ENCODE measurements at regions not wholly inside any gene's neighbourhood (a gene's known extent, or its start where the extent isn't known, plus 50 kb on each side); places are given as distances from the start of the nearest gene placed in this dataset.

DNA sequence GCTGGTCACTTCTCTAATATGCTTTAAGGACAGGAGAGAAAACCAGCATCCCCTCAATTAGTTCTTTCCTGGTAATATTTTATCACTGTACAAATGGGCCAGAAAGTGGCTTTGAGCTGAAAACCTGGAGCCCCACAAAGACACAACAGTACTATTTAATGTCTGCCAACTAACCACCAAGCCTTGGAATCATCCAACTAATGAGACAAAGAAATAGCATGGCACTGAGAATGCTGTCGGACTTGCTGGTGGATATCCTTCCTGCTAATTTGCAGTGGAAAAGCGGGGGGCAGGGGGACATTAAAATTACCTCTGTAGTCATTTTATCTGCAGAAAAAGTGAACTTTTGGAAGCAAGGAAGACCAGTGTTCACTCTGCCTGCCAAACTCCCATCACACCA lies 288.5 kb downstream of the KBTBD8 start:
- H3K4me3 Mint-ChIP-seq = no peak overlapping the region
- no peak for ATAC-seq

DNA sequence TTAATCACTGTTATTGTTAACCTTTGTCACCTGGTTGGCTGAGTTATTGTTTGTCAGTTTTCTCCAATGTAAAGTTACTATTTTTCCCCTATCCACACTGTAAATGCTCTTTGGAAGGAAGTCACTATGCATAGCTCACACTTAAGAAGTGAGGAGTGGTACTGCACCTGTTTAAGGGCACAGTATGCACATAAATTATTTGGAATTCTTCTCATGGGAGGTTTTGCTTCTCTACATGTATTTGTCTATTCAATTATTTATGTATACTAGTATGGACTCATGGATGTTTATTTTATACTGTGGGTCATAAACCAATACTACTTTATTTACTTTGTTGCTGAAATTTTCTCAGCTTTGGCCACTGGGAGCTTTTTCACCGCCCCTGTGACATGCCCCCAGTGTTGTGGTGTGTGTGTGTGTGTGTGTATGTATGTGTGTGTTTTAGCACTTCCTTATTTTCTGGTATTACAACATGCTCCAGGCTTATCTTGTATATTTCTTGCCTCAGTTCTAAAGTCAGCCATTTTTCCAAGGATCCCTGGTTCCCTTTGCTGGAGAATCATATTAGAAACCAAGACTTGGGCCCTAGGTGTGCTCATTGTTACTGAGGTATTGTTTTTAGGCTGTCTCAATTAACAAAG lies 290.5 kb downstream of the KBTBD8 start:
- H3K36me3 Mint-ChIP-seq (ENCODE audit: insufficient read depth) = no peaks in the 10 kb centered on the region
- H3K9me3 Mint-ChIP-seq = no peaks in the 10 kb centered on the region
- H3K4me1 Mint-ChIP-seq (ENCODE audit: low read depth) = no peaks in the 10 kb centered on the region
- no peaks in the 10 kb centered on the region for H3K27me3 Mint-ChIP-seq (ENCODE audit: low read depth)
- no peak for ATAC-seq
- no peak for DNase-seq
- no peak overlapping the region for H3K4me3 Mint-ChIP-seq

More for the DNA sequence above, 288.5 kb downstream of the KBTBD8 start:
- Mint-ChIP-seq H3K27me3 (ENCODE audit: low read depth) (no peaks in the 10 kb centered on the region), H3K36me3 (ENCODE audit: insufficient read depth) (no peaks in the 10 kb centered on the region), H3K4me1 (ENCODE audit: low read depth) (no peaks in the 10 kb centered on the region), H3K9me3 (peaks cover 5% of the 10 kb centered on the region)
- no peak for DNase-seq

DNA sequence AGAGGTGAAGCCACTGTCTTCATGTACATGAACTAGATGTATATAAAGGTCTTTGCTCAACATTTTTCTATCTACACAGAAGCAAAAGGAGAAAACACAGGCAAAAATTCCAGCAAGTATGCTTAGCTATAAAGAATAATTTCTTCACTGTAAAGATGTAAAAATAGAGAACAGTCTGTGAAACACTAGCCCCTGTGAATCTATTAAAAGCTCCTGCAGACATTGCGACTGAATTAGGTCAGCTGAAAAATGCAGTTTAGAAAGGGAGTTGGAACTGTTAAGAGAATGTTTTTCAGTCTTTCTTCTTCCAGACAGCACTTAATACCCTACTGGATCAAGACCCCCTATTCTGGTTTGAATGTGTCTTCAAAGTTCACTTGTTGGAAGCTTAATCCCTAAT lies 291.5 kb downstream of the KBTBD8 start:
- ATAC-seq (no peak), DNase-seq (no peak)
- Mint-ChIP-seq H3K27me3 (ENCODE audit: low read depth) (no peaks in the 10 kb centered on the region), H3K36me3 (ENCODE audit: insufficient read depth) (no peaks in the 10 kb centered on the region), H3K9me3 (no peaks in the 10 kb centered on the region), H3K4me3 (no peak overlapping the region), H3K4me1 (ENCODE audit: low read depth) (no peaks in the 10 kb centered on the region)

DNA sequence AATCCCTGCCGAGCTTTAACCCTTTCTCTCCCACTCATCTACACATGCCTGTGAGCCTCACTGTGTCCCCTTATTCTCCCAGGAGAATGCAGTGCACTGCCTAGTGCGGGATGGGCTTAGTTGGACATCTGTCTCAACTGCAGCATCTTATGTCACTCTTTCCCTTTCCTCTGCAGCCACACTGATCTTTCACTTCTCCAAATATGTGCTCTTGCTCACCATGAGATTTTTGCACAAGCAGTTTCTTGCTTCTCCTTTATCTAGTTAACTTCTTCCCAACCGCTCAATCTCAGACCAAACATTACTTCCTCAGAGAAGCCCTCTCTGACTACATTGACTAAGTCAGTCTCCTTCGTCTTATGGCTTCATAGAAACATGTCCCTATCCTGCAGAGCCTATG lies 292.3 kb downstream of the KBTBD8 start:
- no peak for DNase-seq
- no peak for ATAC-seq
- no peak overlapping the region for H3K4me3 Mint-ChIP-seq
- H3K36me3 Mint-ChIP-seq (ENCODE audit: insufficient read depth) = no peaks in the 10 kb centered on the region
- H3K9me3 Mint-ChIP-seq = no peaks in the 10 kb centered on the region
- no peaks in the 10 kb centered on the region for H3K27me3 Mint-ChIP-seq (ENCODE audit: low read depth)
- H3K4me1 Mint-ChIP-seq (ENCODE audit: low read depth) = no peaks in the 10 kb centered on the region

DNA sequence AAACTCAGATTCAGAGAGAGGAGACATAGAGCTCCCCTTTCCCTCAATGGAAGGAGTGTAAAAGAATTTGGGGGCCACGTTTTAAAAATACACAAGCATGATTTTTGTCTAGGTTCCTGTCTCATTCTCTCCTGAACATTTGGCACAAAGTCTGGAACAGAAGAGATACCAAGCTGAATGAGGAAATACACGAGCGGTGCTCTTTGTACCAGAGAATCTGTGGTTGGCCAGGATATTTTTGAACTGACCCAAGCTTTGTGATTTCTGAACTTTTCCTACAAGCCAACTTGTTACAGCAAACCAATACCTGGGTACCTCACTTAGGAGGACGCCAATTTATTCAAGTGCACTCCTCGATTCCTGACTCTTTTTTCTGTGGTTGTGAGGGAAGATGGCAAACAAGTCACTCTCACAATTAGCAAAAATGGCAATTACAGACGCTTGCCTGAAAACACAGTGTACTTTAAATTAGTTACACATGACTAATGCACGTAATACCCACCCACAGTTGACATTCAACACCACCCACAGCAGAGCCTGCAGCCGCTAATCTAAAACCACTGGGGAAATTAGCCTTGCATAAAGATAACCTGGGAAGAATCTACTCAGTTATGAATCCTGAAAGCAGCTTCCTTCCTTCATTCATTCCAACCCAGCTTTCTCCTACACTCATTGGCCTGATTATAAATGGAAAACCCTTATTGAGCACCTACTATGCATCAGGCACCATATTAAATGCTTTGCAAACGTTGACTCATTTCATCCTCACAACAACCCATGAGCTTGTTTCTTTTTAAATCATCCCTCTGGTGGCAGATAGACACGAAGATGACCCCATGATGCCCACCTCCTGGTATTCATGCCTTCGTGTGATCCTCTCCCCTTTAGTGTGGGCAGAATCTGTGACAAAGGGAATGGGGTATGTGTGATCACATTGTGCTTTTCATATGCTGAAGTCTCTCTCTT lies 293.5 kb downstream of the KBTBD8 start:
- DNase-seq (no peak), ATAC-seq (peak; percentile 60 to 75)
- no peak overlapping the region for H3K4me3 Mint-ChIP-seq
- no peaks in the 10 kb centered on the region for H3K27me3 Mint-ChIP-seq (ENCODE audit: low read depth)
- no peaks in the 10 kb centered on the region for H3K4me1 Mint-ChIP-seq (ENCODE audit: low read depth)
- no peaks in the 10 kb centered on the region for H3K9me3 Mint-ChIP-seq
- no peaks in the 10 kb centered on the region for H3K36me3 Mint-ChIP-seq (ENCODE audit: insufficient read depth)

DNA sequence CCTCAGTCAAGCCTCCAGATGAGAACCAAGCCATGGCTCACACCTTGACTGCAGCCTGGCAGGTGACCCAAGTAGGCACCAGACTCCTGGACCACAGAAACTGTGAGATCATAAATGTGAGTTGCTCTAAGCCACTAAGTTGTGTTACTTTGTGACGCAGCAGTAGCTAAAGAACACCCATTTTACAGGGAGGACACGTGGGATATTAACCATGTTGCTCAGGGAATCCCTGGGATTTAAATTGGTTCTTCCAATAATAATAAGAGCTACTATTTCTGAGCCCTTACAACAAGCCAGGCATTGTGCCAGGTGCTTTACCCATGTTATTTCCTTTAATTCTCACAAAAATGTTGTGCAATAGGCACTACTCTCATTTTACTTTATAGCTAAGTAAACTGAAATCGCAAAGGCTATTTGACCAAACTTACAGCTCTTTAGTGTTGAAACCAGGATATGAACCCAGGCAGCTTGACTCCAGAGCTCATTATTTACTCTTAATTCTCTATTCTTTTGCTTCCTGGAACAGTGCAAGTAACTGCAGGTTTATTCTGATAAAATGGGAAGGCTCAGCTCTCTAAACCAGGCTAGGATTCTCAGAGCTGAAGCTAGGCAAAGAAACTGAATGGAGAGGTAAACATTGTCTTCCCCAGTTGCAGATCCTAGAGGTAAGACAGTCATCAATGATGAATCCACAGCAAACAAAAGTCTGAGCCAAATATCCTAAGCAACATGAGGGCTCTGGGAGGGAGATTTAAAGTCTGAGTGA lies 294.4 kb downstream of the KBTBD8 start:
- no peak for DNase-seq
- H3K4me3 Mint-ChIP-seq = no peak overlapping the region
- no peaks in the 10 kb centered on the region for H3K4me1 Mint-ChIP-seq (ENCODE audit: low read depth)
- H3K36me3 Mint-ChIP-seq (ENCODE audit: insufficient read depth) = no peaks in the 10 kb centered on the region
- H3K27me3 Mint-ChIP-seq (ENCODE audit: low read depth) = no peaks in the 10 kb centered on the region
- peak in 1 of 2 donors; percentile 21 for ATAC-seq
- no peaks in the 10 kb centered on the region for H3K9me3 Mint-ChIP-seq

DNA sequence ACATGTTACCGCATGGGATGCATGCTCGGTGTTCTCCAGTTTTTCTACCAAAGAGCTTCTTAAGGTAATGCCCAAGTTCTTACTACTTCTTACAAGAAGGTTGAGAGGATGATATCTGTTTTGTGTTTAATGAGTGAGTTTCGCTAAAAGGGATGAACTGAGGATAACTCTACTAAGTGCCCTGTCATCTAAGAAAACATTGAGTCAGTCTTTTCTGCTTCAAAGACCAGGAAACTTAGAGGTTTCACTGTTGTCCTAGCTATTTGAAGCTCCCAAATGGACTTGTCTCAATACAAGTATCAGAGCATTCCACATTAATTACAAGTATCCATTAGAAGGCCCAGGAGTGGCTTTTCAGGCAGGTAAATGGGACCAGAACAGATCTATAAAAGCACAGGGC lies 296.2 kb downstream of the KBTBD8 start:
- Mint-ChIP-seq H3K9me3 (no peaks in the 10 kb centered on the region), H3K36me3 (ENCODE audit: insufficient read depth) (no peaks in the 10 kb centered on the region), H3K4me1 (ENCODE audit: low read depth) (no peaks in the 10 kb centered on the region), H3K27me3 (ENCODE audit: low read depth) (no peaks in the 10 kb centered on the region), H3K4me3 (no peak overlapping the region)
- DNase-seq = no peak
- no peak for ATAC-seq

DNA sequence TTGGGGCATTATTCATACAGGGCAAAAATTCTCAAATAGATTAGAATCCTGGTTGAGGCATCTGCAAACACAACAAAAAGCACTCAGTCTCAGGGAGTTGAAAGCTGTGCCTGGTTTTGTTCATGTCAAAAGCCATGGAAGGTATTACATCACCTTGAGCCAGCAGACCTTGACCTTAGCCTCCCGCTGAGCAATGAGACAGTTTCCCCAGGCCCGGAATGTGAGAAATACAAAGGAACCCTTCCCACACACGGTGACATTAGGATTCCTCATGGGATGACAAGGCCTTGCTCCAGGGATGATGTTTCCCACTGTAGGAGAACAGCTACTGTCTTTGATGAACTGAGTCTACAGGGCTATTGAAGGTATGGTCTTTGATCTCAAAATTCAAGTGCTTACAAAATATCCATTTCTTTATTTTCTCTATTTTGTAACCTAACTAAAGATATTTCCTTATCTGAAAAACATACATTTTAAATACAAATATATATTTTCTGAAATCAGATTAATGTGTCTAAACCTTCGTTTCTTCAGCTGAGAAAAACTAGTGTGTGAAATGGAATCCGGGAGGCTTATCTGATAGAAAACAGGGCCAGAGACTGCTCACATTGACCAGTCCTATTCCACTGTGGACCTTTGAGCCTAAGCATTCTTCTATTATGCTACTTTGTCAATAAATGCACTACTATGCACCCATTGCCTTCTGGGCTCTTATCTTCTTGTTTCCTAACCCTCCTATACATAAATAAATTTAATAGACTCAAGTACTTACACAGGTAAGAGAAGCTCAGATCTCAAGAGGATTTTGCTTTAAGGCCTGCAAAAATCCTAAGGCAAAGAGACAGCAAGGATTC lies 298.2 kb downstream of the KBTBD8 start:
- no peak for DNase-seq
- Mint-ChIP-seq H3K9me3 (no peaks in the 10 kb centered on the region), H3K36me3 (ENCODE audit: insufficient read depth) (no peaks in the 10 kb centered on the region), H3K27me3 (ENCODE audit: low read depth) (no peaks in the 10 kb centered on the region), H3K4me3 (no peak overlapping the region), H3K4me1 (ENCODE audit: low read depth) (no peaks in the 10 kb centered on the region)
- ATAC-seq = no peak

DNA sequence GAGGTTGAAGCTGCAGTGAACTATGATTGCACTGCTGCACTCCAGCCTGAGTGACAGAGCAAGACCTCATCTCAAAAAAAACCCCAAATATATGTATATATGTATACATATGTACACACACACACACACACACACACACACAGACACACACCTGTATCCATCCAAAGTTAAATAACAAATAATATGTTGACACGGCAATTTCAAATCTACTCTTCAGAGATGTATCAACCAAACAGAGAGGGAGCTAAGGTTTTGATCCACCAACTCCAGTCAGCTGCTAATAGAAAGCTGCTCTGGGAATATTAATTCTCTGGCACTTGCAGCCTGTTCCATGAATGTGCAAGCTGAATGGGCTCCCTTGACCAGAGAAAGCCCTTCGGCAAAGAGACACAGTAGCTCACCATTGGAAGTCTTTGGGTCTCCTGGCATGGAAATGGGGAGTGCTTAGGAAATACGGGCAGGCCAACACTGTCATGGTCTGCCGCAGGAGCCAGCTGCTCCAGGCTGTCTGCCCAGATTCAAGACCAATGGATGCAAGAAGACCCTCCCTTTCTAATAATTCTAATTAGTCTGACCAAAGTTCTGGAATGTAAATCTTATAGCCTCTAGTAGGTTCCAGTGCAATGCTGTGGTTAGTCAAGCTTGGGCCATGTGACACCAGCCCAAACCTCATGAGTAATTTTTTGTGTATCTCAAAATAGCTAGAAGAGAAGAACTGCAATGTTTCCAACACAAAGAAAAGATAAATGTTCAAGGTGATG lies 299.8 kb downstream of the KBTBD8 start:
- no peaks in the 10 kb centered on the region for H3K27me3 Mint-ChIP-seq (ENCODE audit: low read depth)
- H3K9me3 Mint-ChIP-seq = no peaks in the 10 kb centered on the region
- H3K4me1 Mint-ChIP-seq (ENCODE audit: low read depth) = no peaks in the 10 kb centered on the region
- no peak overlapping the region for H3K4me3 Mint-ChIP-seq
- no peak for ATAC-seq
- DNase-seq = no peak
- H3K36me3 Mint-ChIP-seq (ENCODE audit: insufficient read depth) = no peaks in the 10 kb centered on the region

DNA sequence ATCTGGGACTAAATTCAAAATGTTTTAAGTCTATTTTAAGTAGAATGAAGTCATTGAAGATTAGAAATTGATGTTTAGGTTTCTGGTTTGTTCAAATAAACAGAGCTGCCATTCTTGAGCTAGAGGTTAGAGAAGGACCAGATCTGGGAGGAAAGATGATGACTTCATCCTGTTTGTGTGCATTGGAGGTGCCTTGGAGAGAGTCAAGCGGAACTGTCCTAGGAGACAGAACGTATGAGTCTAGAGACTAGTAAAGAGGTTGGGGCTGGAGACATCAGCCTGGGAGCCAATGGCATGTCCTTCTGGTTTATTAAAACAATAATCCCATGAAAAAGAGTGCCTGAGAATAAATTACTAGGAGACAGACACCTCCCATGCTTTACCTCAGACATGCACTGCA lies 303.4 kb downstream of the KBTBD8 start:
- no peaks in the 10 kb centered on the region for H3K27me3 Mint-ChIP-seq (ENCODE audit: low read depth)
- DNase-seq (no peak), ATAC-seq (no peak)
- H3K36me3 Mint-ChIP-seq (ENCODE audit: insufficient read depth) = no peaks in the 10 kb centered on the region
- H3K4me1 Mint-ChIP-seq (ENCODE audit: low read depth) = no peaks in the 10 kb centered on the region
- no peak overlapping the region for H3K4me3 Mint-ChIP-seq
- H3K9me3 Mint-ChIP-seq = no peaks in the 10 kb centered on the region

DNA sequence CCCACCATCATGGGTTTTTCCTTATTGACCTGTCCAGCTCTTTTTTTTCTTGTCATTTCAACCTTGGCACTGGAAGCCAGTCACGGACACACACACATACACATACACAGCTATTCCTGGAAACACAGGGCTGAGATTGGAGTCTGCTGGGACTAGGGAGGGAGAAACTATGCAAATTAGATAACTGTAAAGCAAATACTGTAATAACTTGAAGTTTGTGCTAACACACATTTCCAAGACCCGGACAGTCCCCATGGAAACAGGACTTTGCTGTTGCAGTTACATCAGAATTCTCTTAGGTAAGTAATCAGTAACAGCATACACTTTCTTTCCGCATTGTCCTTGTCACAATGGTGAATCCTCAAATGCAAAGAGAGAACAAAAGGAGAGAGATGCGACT lies 304.4 kb downstream of the KBTBD8 start:
- DNase-seq (no peak), ATAC-seq (no peak)
- Mint-ChIP-seq H3K36me3 (ENCODE audit: insufficient read depth) (no peaks in the 10 kb centered on the region), H3K27me3 (ENCODE audit: low read depth) (no peaks in the 10 kb centered on the region), H3K4me3 (no peak overlapping the region), H3K9me3 (no peaks in the 10 kb centered on the region), H3K4me1 (ENCODE audit: low read depth) (no peaks in the 10 kb centered on the region)

DNA sequence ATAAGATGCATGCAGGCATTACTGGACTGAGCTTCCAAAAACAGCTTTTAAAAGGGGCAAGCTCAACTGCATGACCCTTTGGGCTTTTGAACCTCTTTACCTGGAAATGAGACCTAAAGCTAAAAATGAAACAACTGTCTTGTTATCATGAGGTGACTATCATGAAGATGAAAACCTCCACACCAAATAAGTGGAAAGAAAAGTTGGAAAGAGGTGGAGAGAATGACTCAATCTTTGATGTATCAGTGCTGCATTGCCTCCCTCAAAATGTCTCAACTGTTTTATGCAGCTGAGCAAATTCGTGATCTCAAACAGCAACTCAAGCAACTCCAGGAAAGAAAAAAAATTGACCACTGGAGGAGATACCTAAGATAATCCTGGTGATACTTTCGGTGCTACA lies 307.1 kb downstream of the KBTBD8 start:
- Mint-ChIP-seq H3K4me1 (ENCODE audit: low read depth) (no peaks in the 10 kb centered on the region), H3K36me3 (ENCODE audit: insufficient read depth) (no peaks in the 10 kb centered on the region), H3K27me3 (ENCODE audit: low read depth) (no peaks in the 10 kb centered on the region), H3K4me3 (no peak overlapping the region), H3K9me3 (no peaks in the 10 kb centered on the region)
- DNase-seq (no peak), ATAC-seq (no peak)

DNA sequence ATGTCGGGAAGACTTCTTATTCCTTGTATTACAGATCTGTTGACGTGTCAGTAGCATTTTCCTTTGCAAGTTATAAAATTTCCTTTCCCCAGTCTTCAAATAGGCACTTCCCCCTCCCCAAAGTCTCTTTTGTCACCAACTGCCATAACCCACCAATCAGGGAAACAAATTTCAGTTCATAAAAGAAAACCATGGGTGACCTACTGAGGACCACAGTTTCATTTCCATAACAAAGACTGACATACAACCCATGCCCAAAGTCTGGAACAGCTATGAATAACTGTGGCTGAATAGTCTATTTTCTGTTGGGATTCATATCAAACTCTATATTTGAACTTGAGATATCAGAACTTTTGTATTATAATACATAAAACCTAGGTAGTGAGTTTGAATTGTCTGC lies 307.8 kb downstream of the KBTBD8 start:
- no peak for DNase-seq
- no peak overlapping the region for H3K4me3 Mint-ChIP-seq
- ATAC-seq = no peak
- H3K4me1 Mint-ChIP-seq (ENCODE audit: low read depth) = no peaks in the 10 kb centered on the region
- H3K27me3 Mint-ChIP-seq (ENCODE audit: low read depth) = no peaks in the 10 kb centered on the region
- no peaks in the 10 kb centered on the region for H3K36me3 Mint-ChIP-seq (ENCODE audit: insufficient read depth)
- H3K9me3 Mint-ChIP-seq = no peaks in the 10 kb centered on the region
